HEK293 (cell line): ENCODE measurements at regions not wholly inside any gene's neighbourhood (a gene's known extent, or its start where the extent isn't known, plus 50 kb on each side); places are given as distances from the start of the nearest gene placed in this dataset.

Experiments
- CTCF ChIP-seq: fragments of 450-650 bp; formaldehyde crosslinking; IDR thresholded peaks from 2 replicates; pipeline ENCODE4 v1.5.1; 2016; ENCODE audit warnings: missing biosample characterization, missing genetic modification characterization
- PBX3 ChIP-seq: sonication (generic); formaldehyde crosslinking; IDR thresholded peaks from 2 replicates; pipeline ENCODE4 v1.8.1; 2022; ENCODE audit warnings: mild to moderate bottlenecking, moderate library complexity, missing genetic modification reagents
- SALL2 ChIP-seq: fragments of 450-650 bp; formaldehyde crosslinking; IDR thresholded peaks from 2 replicates; pipeline ENCODE4 v1.5.0; 2017; ENCODE audit warnings: missing biosample characterization, mild to moderate bottlenecking, missing genetic modification characterization, borderline replicate concordance
- ZBTB44 ChIP-seq: fragments of 450-650 bp; IDR thresholded peaks from 2 replicates; pipeline ENCODE4 v1.5.1; 2018; ENCODE audit warnings: missing biosample characterization, mild to moderate bottlenecking, missing genetic modification characterization
- ZNF398 ChIP-seq: fragments of 450-650 bp; formaldehyde crosslinking; IDR thresholded peaks from 2 replicates; pipeline ENCODE4 v1.5.1; 2017; ENCODE audit warnings: missing biosample characterization, missing genetic modification characterization
- ZNF580 ChIP-seq: fragments of 450-650 bp; formaldehyde crosslinking; IDR thresholded peaks from 2 replicates; pipeline ENCODE4 v1.5.1; 2016; ENCODE audit warnings: missing biosample characterization, missing genetic modification characterization

GRCh38 chrX:33725535-33726210 lies 406.4 kb downstream of the FAM47A start:
- no peak for TF ChIP-seq CTCF
- TF ChIP-seq SALL2 (tag by site-specific recombination): no peak
- no peak for TF ChIP-seq ZNF398 (tag by site-specific recombination)
- no peak for TF ChIP-seq PBX3 (CRISPR knock-in tag)
- no peak for TF ChIP-seq ZNF580 (tag by site-specific recombination)
- TF ChIP-seq ZBTB44 (tag by site-specific recombination): no peak
